MM.1S (cell line): ENCODE measurements at regions not wholly inside any gene's neighbourhood (a gene's known extent, or its start where the extent isn't known, plus 50 kb on each side); places are given as distances from the start of the nearest gene placed in this dataset.
"Not testable (repeated sequence)": the region's sequence is repeated elsewhere in the genome, so short reads cannot be mapped to it uniquely, and the experiment has no call there.

Experiments used
- CTCF ChIP-seq: fragments of 300-600 bp; sonication (generic); IDR thresholded peaks from 2 replicates; pipeline ENCODE4 v1.5.1; 2016; ENCODE audit warnings: antibody characterized with exemption, low read length, mixed read lengths
- EZH2 ChIP-seq: fragments of 300-600 bp; sonication (generic); optimal IDR thresholded peaks from 2 replicates; pipeline ENCODE3; 2017; ENCODE audit warnings: low read depth, mild to moderate bottlenecking, antibody characterized with exemption, low read length, mixed read lengths

- TF ChIP-seq EZH2, CTCF: not testable (repeated sequence)
These were observed 73.7 kb downstream of the SPIN4 start for GRCh38 chrX:63277394-63277793.
